ENCODE measurements at regions not wholly inside any gene's neighbourhood (a gene's known extent, or its start where the extent isn't known, plus 50 kb on each side); places are given as distances from the start of the nearest gene placed in this dataset.

DNA sequence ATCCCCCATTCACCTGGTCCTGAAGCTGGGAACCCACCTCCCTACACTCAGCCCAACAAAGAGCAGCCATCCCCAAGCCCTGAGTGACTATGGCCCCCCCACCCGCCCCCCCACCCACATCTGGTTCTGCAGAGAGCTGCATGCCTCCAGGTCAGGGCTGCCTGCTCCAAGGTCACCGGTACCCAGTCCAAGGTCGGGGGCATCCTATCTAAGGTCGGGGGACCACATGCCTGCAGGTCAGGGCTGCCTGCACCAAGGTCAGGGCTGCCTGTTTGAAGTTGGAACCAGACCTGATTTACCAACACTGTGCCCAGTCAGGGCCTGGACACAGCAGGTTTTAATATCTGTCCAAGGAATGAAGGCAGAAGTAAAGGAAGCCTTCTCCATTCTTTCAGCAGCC, 66.1 kb upstream of the GPC1 start:
- 77 to 84% methylated on average over 4 of the region's 4 CpGs for WGBS, 2 donors
- H3K9me3 ChIP-seq (ENCODE audit: control insufficient read depth in 4 of 4, insufficient read depth in 3 of 4, low read length in 3 of 4) = no peaks in the 10 kb centered on the region
- no peak overlapping the region for H3K9ac ChIP-seq (ENCODE audit: insufficient read depth in 1 of 2, low read length in 2 of 2)
- TF ChIP-seq, protein P1, sequence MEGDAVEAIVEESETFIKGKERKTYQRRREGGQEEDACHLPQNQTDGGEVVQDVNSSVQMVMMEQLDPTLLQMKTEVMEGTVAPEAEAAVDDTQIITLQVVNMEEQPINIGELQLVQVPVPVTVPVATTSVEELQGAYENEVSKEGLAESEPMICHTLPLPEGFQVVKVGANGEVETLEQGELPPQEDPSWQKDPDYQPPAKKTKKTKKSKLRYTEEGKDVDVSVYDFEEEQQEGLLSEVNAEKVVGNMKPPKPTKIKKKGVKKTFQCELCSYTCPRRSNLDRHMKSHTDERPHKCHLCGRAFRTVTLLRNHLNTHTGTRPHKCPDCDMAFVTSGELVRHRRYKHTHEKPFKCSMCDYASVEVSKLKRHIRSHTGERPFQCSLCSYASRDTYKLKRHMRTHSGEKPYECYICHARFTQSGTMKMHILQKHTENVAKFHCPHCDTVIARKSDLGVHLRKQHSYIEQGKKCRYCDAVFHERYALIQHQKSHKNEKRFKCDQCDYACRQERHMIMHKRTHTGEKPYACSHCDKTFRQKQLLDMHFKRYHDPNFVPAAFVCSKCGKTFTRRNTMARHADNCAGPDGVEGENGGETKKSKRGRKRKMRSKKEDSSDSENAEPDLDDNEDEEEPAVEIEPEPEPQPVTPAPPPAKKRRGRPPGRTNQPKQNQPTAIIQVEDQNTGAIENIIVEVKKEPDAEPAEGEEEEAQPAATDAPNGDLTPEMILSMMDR (IDR thresholded peaks at IDR 0.05; ENCODE audit: control extremely low read depth, extremely low read depth) = no peak
- DNase-seq (no peak), ATAC-seq (ENCODE audit: insufficient read depth, low FRiP score) (no peak)
- peak overlapping the region; percentile 76 to 83 for H3K27ac ChIP-seq (ENCODE audit: low read depth in 1 of 2, low read length in 1 of 2)
- no peak overlapping the region for H3K4me3 ChIP-seq
- H3K36me3 ChIP-seq (ENCODE audit: control insufficient read depth in 4 of 4, insufficient read depth in 4 of 4, low read length in 4 of 4) = no peaks in the 10 kb centered on the region
- H3K4me1 ChIP-seq (ENCODE audit: control insufficient read depth in 5 of 5, insufficient read depth in 5 of 5, low read length in 5 of 5) = peaks cover 0 to 22% (median 13%) of the 10 kb centered on the region in 5 donors
- no peaks in the 10 kb centered on the region for H3K27me3 ChIP-seq (ENCODE audit: control insufficient read depth in 3 of 3, insufficient read depth in 3 of 3, low read length in 2 of 3)

DNA sequence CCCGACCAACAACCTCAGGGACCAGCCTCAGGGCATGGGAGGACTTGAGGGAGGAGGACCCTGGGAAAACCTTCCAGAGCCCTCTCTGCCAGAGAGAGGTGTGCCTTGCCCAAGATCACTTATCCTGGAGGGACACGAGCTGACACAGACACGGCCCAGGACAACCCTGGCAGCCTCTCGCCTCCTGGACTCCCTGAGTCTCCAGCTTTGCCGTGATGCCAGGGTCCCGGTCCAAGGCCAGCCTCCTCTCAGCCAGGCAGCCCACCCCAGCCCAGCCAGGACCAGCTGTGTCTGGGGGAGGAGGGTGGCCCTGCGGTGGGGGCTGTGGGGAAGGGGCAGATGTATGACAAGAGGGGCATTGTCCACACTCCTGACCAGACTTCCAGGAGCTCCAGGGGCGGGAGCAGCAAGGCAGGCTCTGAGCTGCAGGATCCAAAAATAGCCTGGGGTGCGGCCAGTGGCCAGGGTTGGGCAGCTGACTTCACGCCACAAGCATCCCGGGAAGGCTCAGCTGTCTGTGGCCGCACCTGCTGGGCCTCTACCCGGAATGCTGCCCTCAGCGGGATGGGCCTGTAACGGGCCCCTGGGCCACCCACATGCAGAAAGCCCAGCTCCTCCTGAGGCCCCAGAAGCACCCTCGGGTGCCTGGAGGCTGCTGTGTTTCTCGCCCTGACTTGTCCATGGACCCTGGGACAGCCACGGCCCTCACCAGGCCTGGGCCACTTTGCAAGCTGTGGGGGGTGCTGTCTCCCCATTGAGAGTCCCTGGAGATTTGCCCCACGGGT, 65.5 kb upstream of the GPC1 start:
- no peaks in the 10 kb centered on the region for H3K36me3 ChIP-seq (ENCODE audit: control insufficient read depth in 4 of 4, insufficient read depth in 4 of 4, low read length in 4 of 4)
- no peaks in the 10 kb centered on the region for H3K27me3 ChIP-seq (ENCODE audit: control insufficient read depth in 3 of 3, insufficient read depth in 3 of 3, low read length in 2 of 3)
- H3K9me3 ChIP-seq (ENCODE audit: control insufficient read depth in 4 of 4, insufficient read depth in 3 of 4, low read length in 3 of 4) = no peaks in the 10 kb centered on the region
- H3K27ac ChIP-seq (ENCODE audit: low read depth in 1 of 2, low read length in 1 of 2) = peak overlapping the region; percentile 69 to 83
- TF ChIP-seq, protein P1 (IDR thresholded peaks at IDR 0.05; ENCODE audit: control extremely low read depth, extremely low read depth) = no peak
- WGBS, 2 donors = 46 to 58% methylated on average over 18 to 19 of the region's 19 CpGs
- H3K9ac ChIP-seq (ENCODE audit: insufficient read depth in 1 of 2, low read length in 2 of 2) = peak overlapping the region in 1 of 2 donors; percentile 9
- H3K4me3 ChIP-seq = no peak overlapping the region
- ATAC-seq (ENCODE audit: insufficient read depth, low FRiP score) (peak; percentile 68), DNase-seq (peak in 2 of 3 donors; percentile 40 to 41)
- peaks cover 0 to 26% (median 13%) of the 10 kb centered on the region in 5 donors for H3K4me1 ChIP-seq (ENCODE audit: control insufficient read depth in 5 of 5, insufficient read depth in 5 of 5, low read length in 5 of 5)

DNA sequence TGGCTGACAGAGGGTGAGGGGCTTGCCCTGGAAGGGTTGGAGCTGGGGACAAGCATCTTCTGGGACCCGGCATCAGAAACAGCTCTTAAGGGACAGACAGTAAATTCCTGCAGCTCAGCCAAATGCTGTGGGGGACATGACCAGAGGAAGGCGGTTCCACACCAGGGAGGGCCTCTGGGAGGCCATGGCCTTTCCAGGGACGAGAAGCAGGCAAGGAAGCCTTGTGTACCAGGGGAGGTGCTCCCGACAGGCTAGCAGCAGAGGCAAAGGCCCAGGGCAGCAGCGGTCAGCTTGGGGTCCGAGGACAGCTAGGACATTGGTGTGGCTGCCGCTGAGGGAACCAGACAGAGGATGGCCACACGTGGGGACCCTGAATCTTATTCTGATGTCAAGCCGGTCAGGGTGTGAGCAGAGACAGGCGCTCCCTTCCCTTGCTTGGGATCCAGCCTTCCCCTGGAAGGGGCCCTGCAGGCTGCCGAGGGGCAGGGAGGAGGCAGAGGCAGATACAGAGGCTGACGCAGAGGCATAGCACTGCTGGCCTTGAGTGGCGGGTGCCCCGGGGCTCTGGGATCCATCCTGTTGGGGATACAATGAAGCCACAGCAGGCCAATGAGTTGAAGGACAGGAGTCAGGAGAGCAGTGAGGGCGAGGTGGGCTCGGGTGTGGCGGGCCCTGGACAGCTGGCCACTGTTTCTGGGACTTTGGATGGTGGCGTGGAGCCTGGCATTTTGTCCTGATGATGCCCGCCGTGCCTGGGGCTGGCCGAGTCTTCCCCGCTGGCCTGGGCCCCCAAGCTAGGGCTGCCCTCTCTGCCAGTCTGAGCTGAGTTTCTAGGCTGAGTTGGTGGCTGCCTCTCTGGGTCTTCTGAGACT, 64.1 kb upstream of the GPC1 start:
- no peak overlapping the region for H3K27ac ChIP-seq (ENCODE audit: low read depth in 1 of 2, low read length in 1 of 2)
- WGBS, 2 donors = 88% methylated on average over 21 to 22 of the region's 22 CpGs

More for the DNA sequence above, 64.1 kb upstream of the GPC1 start:
- no peaks in the 10 kb centered on the region for H3K36me3 ChIP-seq (ENCODE audit: control insufficient read depth in 4 of 4, insufficient read depth in 4 of 4, low read length in 4 of 4)
- H3K4me1 ChIP-seq (ENCODE audit: control insufficient read depth in 5 of 5, insufficient read depth in 5 of 5, low read length in 5 of 5) = peaks cover 0 to 26% (median 13%) of the 10 kb centered on the region in 5 donors
- TF ChIP-seq, protein P1 (IDR thresholded peaks at IDR 0.05; ENCODE audit: control extremely low read depth, extremely low read depth) = no peak
- no peaks in the 10 kb centered on the region for H3K9me3 ChIP-seq (ENCODE audit: control insufficient read depth in 4 of 4, insufficient read depth in 3 of 4, low read length in 3 of 4)
- DNase-seq = peak in 2 of 3 donors; percentile 9 to 29
- no peak for ATAC-seq (ENCODE audit: insufficient read depth, low FRiP score)
- H3K4me3 ChIP-seq = no peak overlapping the region
- no peaks in the 10 kb centered on the region for H3K27me3 ChIP-seq (ENCODE audit: control insufficient read depth in 3 of 3, insufficient read depth in 3 of 3, low read length in 2 of 3)
- H3K9ac ChIP-seq (ENCODE audit: insufficient read depth in 1 of 2, low read length in 2 of 2) = no peak overlapping the region

Measured in lung (tissue), 11 donors.